Liver (tissue), 8 donors: ENCODE measurements at regions not wholly inside any gene's neighbourhood (a gene's known extent, or its start where the extent isn't known, plus 50 kb on each side); places are given as distances from the start of the nearest gene placed in this dataset.

Experiments
- DNase-seq: peaks from one replicate; pipeline ENCODE4 v3.0.0-alpha.2; 2017; ENCODE audit warnings: low spot score
- H3K27ac ChIP-seq, 2 donors: one replicate each; pipeline ENCODE4 v1.7.0; 2013; ENCODE audit warnings: inconsistent platforms in 2 of 2, low read length in 2 of 2, control low read depth in 1 of 2, low read depth in 1 of 2, mild to moderate bottlenecking in 1 of 2
- H3K27me3 ChIP-seq, 4 donors: one replicate each; pipeline versions ENCODE4 v1.6.1 to v1.7.0; 2013; ENCODE audit warnings: low read length in 3 of 4, inconsistent platforms in 1 of 4, mild to moderate bottlenecking in 1 of 4, moderate library complexity in 1 of 4; ENCODE audit not compliant: control insufficient read depth in 4 of 4, insufficient read depth in 4 of 4
- H3K36me3 ChIP-seq, 4 donors: one replicate each; pipeline versions ENCODE4 v1.6.1 to v1.7.0; 2013; ENCODE audit warnings: low read length in 3 of 4, mild to moderate bottlenecking in 3 of 4, low read depth in 1 of 4, moderate library complexity in 1 of 4; ENCODE audit not compliant: control insufficient read depth in 4 of 4, insufficient read depth in 3 of 4
- H3K4me1 ChIP-seq, 4 donors: one replicate each; pipeline versions ENCODE4 v1.6.1 to v1.7.0; 2013; ENCODE audit warnings: low read length in 3 of 4, mild to moderate bottlenecking in 3 of 4, moderate library complexity in 1 of 4; ENCODE audit not compliant: control insufficient read depth in 4 of 4, insufficient read depth in 4 of 4
- H3K4me3 ChIP-seq, 3 donors: one replicate each; pipeline versions ENCODE4 v1.6.1 to v1.7.0; 2013; ENCODE audit warnings: low read length in 3 of 3, control low read depth in 1 of 3, low read depth in 1 of 3, mild to moderate bottlenecking in 1 of 3
- H3K9ac ChIP-seq, 2 donors: one replicate each; pipeline ENCODE4 v1.7.0; 2013; ENCODE audit warnings: low read length in 2 of 2, mild to moderate bottlenecking in 2 of 2, moderate library complexity in 2 of 2, control low read depth in 1 of 2, low read depth in 1 of 2
- H3K9me3 ChIP-seq, 4 donors: one replicate each; pipeline versions ENCODE4 v1.6.1 to v1.7.0; 2013; ENCODE audit warnings: low read length in 3 of 4; ENCODE audit not compliant: control insufficient read depth in 4 of 4
- ATF3 ChIP-seq: IDR thresholded peaks from 2 replicates; pipeline ENCODE4 v1.6.1; 2016; ENCODE audit warnings: antibody characterized with exemption
- CTCF ChIP-seq: fragments of 150-350 bp; IDR thresholded peaks from 2 replicates; pipeline ENCODE4 v1.5.1; 2017; ENCODE audit warnings: improper control_type of control experiment, low read depth, low read length; ENCODE audit not compliant: missing input control
- EGR1 ChIP-seq, 2 donors: IDR thresholded peaks; 2 replicates each; pipeline ENCODE4 v1.6.1; 2016 to 2018; ENCODE audit warnings: antibody characterized with exemption in 2 of 2, low read depth in 2 of 2
- FOXA1 ChIP-seq: IDR thresholded peaks from 2 replicates; pipeline ENCODE4 v1.6.1; 2016; ENCODE audit warnings: antibody characterized with exemption
- FOXA2 ChIP-seq: IDR thresholded peaks from 2 replicates; pipeline ENCODE4 v1.6.1; 2016; ENCODE audit warnings: antibody characterized with exemption
- GABPA ChIP-seq, 2 donors: IDR thresholded peaks in 1 of 2; conservative IDR thresholded peaks in 1 of 2; 2 replicates each; pipeline ENCODE4 v1.6.1; 2016; ENCODE audit warnings: antibody characterized with exemption in 2 of 2, mild to moderate bottlenecking in 1 of 2, moderate library complexity in 1 of 2
- HNF4A ChIP-seq, 2 donors: conservative IDR thresholded peaks; 2 replicates each; pipeline ENCODE4 v1.6.1; 2016; ENCODE audit warnings: antibody characterized with exemption in 2 of 2, mild to moderate bottlenecking in 2 of 2
- HNF4G ChIP-seq: IDR thresholded peaks from 2 replicates; pipeline ENCODE4 v1.6.1; 2016; ENCODE audit warnings: antibody characterized with exemption
- JUND ChIP-seq, 2 donors: IDR thresholded peaks; 2 replicates each; pipeline ENCODE4 v1.6.1; 2016; ENCODE audit warnings: antibody characterized with exemption in 2 of 2
- MAX ChIP-seq: IDR thresholded peaks from 2 replicates; pipeline ENCODE4 v1.6.1; 2016; ENCODE audit warnings: antibody characterized with exemption
- NR2F2 ChIP-seq: IDR thresholded peaks from 2 replicates; pipeline ENCODE4 v1.6.1; 2016; ENCODE audit warnings: antibody characterized with exemption
- RAD21 ChIP-seq, 2 donors: IDR thresholded peaks; 2 replicates each; pipeline ENCODE4 v1.6.1; 2016; ENCODE audit warnings: antibody characterized with exemption in 2 of 2, mild to moderate bottlenecking in 2 of 2
- REST ChIP-seq: IDR thresholded peaks from 2 replicates; pipeline ENCODE4 v1.6.1; 2016; ENCODE audit warnings: antibody characterized with exemption, mild to moderate bottlenecking
- RXRA ChIP-seq, 2 donors: IDR thresholded peaks; 2 replicates each; pipeline ENCODE4 v1.6.1; 2017 to 2018; ENCODE audit warnings: antibody characterized with exemption in 2 of 2, mild to moderate bottlenecking in 1 of 2
- SP1 ChIP-seq: IDR thresholded peaks from 2 replicates; pipeline ENCODE4 v1.6.1; 2018; ENCODE audit warnings: antibody characterized with exemption, mild to moderate bottlenecking
- TAF1 ChIP-seq: conservative IDR thresholded peaks from 2 replicates; pipeline ENCODE4 v1.6.1; 2016; ENCODE audit warnings: antibody characterized with exemption, mild to moderate bottlenecking
- YY1 ChIP-seq: IDR thresholded peaks from 2 replicates; pipeline ENCODE4 v1.6.1; 2016; ENCODE audit warnings: antibody characterized with exemption, mild to moderate bottlenecking
- ZBTB33 ChIP-seq: IDR thresholded peaks from 2 replicates; pipeline ENCODE4 v1.6.1; 2016; ENCODE audit warnings: antibody characterized with exemption
- whole genome bisulfite sequencing: extraction: QIAGEN DNeasy Blood & Tissue Kit; methylation state at CpG from one replicate; pipeline ENCODE4 v1.1.7; 2013; 5-methylcytosine and 5-hydroxymethylcytosine counted together
- donor health status: healthy.
- donor health status: healthy.
- donor health status: healthy.
- donor health status: healthy.
- donor health status: healthy.

GRCh38 chr4:62487016-62487415 lies 1286.9 kb downstream of the ADGRL3 start:
- 77% methylated on average over 1 of the region's 1 CpG for WGBS
- TF ChIP-seq SP1 (no peak), RAD21 (IDR thresholded peaks at IDR 0.05) (no peak), MAX (no peak), RXRA (IDR thresholded peaks at IDR 0.05) (no peak), GABPA (IDR thresholded peaks at IDR 0.05 in 1 of 2, conservative IDR thresholded peaks at IDR 0.05 in 1 of 2) (no peak), FOXA1 (no peak), NR2F2 (no peak), HNF4G (no peak), ATF3 (no peak), JUND (IDR thresholded peaks at IDR 0.05) (no peak), HNF4A (conservative IDR thresholded peaks at IDR 0.05) (no peak)
- DNase-seq: no peak
- H3K27me3 ChIP-seq: no peaks in the 10 kb centered on the region
- H3K4me1 ChIP-seq: no peaks in the 10 kb centered on the region
- H3K9me3 ChIP-seq: no peaks in the 10 kb centered on the region
- H3K4me3 ChIP-seq: no peak overlapping the region
- H3K36me3 ChIP-seq: no peaks in the 10 kb centered on the region
- no peak overlapping the region for H3K27ac ChIP-seq
- no peak overlapping the region for H3K9ac ChIP-seq

- TF ChIP-seq NR2F2 (no peak), YY1 (no peak), HNF4A (conservative IDR thresholded peaks at IDR 0.05) (no peak), EGR1 (IDR thresholded peaks at IDR 0.05; ENCODE audit: low read depth in 2 of 2) (no peak), ZBTB33 (no peak), GABPA (IDR thresholded peaks at IDR 0.05 in 1 of 2, conservative IDR thresholded peaks at IDR 0.05 in 1 of 2) (no peak), SP1 (no peak), CTCF (no peak), ATF3 (no peak), JUND (IDR thresholded peaks at IDR 0.05) (no peak), FOXA1 (no peak), RXRA (IDR thresholded peaks at IDR 0.05) (no peak), FOXA2 (no peak), REST (no peak), TAF1 (no peak), RAD21 (IDR thresholded peaks at IDR 0.05) (no peak), HNF4G (no peak)
- H3K4me1 ChIP-seq: no peaks in the 10 kb centered on the region
- WGBS: 79% methylated on average over 3 of the region's 3 CpGs
- no peaks in the 10 kb centered on the region for H3K36me3 ChIP-seq
- no peaks in the 10 kb centered on the region for H3K9me3 ChIP-seq
- DNase-seq: no peak
- H3K27ac ChIP-seq: no peak overlapping the region
- no peaks in the 10 kb centered on the region for H3K27me3 ChIP-seq
- no peak overlapping the region for H3K4me3 ChIP-seq
- H3K9ac ChIP-seq: no peak overlapping the region
Measured at GRCh38 chr4:62484357-62484756, 1284.2 kb downstream of the ADGRL3 start.
